ENCODE measurements at regions not wholly inside any gene's neighbourhood (a gene's known extent, or its start where the extent isn't known, plus 50 kb on each side); places are given as distances from the start of the nearest gene placed in this dataset.

DNA sequence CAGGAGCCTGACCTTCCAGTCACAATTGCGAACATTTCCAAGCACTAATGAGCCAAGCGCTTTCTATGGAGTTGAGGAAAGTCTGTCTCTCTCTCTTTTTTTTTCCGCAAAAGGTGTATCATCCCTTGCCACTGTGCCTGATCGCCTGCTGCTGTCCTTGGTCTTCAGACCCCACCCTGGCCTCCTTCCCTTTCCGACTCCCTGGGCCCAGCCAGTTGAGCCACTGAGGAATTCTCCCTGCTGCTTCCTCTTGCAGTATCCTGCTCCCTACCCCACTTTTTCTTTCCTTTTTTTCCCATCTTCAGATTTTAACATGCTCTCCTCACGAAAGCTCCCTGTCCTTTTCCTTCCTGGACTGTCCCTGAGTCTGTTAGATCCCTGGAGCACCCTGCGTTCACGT is 396.5 kb upstream of the C2CD4B start:
- H3K79me2 ChIP-seq (replicated peaks; ENCODE audit: insufficient read depth, low read length), result no peaks in the 10 kb centered on the region
- no peaks in the 10 kb centered on the region for H3F3A ChIP-seq (ENCODE audit: insufficient read depth, low read length, poor library complexity, severe bottlenecking)
- no peaks in the 10 kb centered on the region for H3K9me2 ChIP-seq (ENCODE audit: insufficient read depth, low read length)
- no peak overlapping the region for H3K4me2 ChIP-seq (ENCODE audit: low read length)
- TF ChIP-seq RAD21 (conservative IDR thresholded peaks at IDR 0.05), result no peak
- no peak for TF ChIP-seq EP300 (conservative IDR thresholded peaks at IDR 0.05; ENCODE audit: poor library complexity, severe bottlenecking)
- no peak for TF ChIP-seq MXI1 (conservative IDR thresholded peaks at IDR 0.05; ENCODE audit: poor library complexity, severe bottlenecking)
- H3K36me3 ChIP-seq (ENCODE audit: insufficient read depth, low read length), result no peaks in the 10 kb centered on the region
- H3K27ac ChIP-seq (ENCODE audit: low read length), result no peak overlapping the region
- no peaks in the 10 kb centered on the region for H3K27me3 ChIP-seq (ENCODE audit: insufficient read depth, low read depth, low read length)
- H4K20me1 ChIP-seq (ENCODE audit: insufficient read depth), result no peaks in the 10 kb centered on the region
- no peak overlapping the region for H3K9ac ChIP-seq (ENCODE audit: low read length)
- no peak overlapping the region for H3K4me3 ChIP-seq (ENCODE audit: low read length)
- no peak overlapping the region for H2AFZ ChIP-seq (ENCODE audit: low read depth, low read length)
- no peaks in the 10 kb centered on the region for H3K9me3 ChIP-seq (ENCODE audit: low read length)

- Histone ChIP-seq H3K27me3 (ENCODE audit: insufficient read depth, low read depth, low read length) (no peaks in the 10 kb centered on the region), H3K9ac (ENCODE audit: low read length) (no peak overlapping the region), H3K4me3 (ENCODE audit: low read length) (no peak overlapping the region), H3K4me2 (ENCODE audit: low read length) (no peak overlapping the region), H3K36me3 (ENCODE audit: insufficient read depth, low read length) (no peaks in the 10 kb centered on the region), H3F3A (ENCODE audit: insufficient read depth, low read length, poor library complexity, severe bottlenecking) (no peaks in the 10 kb centered on the region), H4K20me1 (ENCODE audit: insufficient read depth) (no peaks in the 10 kb centered on the region), H3K9me2 (ENCODE audit: insufficient read depth, low read length) (no peaks in the 10 kb centered on the region), H2AFZ (ENCODE audit: low read depth, low read length) (no peak overlapping the region), H3K27ac (ENCODE audit: low read length) (no peak overlapping the region), H3K9me3 (ENCODE audit: low read length) (no peaks in the 10 kb centered on the region), H3K79me2 (replicated peaks; ENCODE audit: insufficient read depth, low read length) (no peaks in the 10 kb centered on the region)
- no peak for TF ChIP-seq MXI1 (conservative IDR thresholded peaks at IDR 0.05; ENCODE audit: poor library complexity, severe bottlenecking)
- no peak for TF ChIP-seq SMC3 (conservative IDR thresholded peaks at IDR 0.05; ENCODE audit: poor library complexity)
- no peak for TF ChIP-seq CTCF (IDR thresholded peaks at IDR 0.05; ENCODE audit: poor library complexity, severe bottlenecking)
- no peak for TF ChIP-seq EP300 (conservative IDR thresholded peaks at IDR 0.05; ENCODE audit: poor library complexity, severe bottlenecking)
- no peak for TF ChIP-seq TAF1 (IDR thresholded peaks at IDR 0.05; ENCODE audit: low read depth)
- no peak for TF ChIP-seq RAD21 (conservative IDR thresholded peaks at IDR 0.05)
- TF ChIP-seq POLR2AphosphoS5 (IDR thresholded peaks at IDR 0.05), result no peak
- TF ChIP-seq REST (IDR thresholded peaks at IDR 0.05; ENCODE audit: borderline replicate concordance), result no peak
- no peak for TF ChIP-seq EZH2 (IDR thresholded peaks at IDR 0.05; ENCODE audit: borderline replicate concordance, insufficient read depth, low read length, poor library complexity, severe bottlenecking)
Measured at GRCh38 chr15:62564886-62565633, 400.0 kb upstream of the C2CD4B start.
